ENCODE measurements at regions not wholly inside any gene's neighbourhood (a gene's known extent, or its start where the extent isn't known, plus 50 kb on each side); places are given as distances from the start of the nearest gene placed in this dataset.
"Not testable (repeated sequence)": the region's sequence is repeated elsewhere in the genome, so short reads cannot be mapped to it uniquely, and the experiment has no call there.

- no peak for DNase-seq
Measured at GRCh38 chr4:171524903-171525302, 288.3 kb upstream of the GALNTL6 start.

- no peak for DNase-seq
Measured at GRCh38 chr4:171521726-171522125, 291.5 kb upstream of the GALNTL6 start.

GRCh38 chr4:171519457-171519856, 293.7 kb upstream of the GALNTL6 start:
- no peak for DNase-seq

- DNase-seq: no peak
Measured at GRCh38 chr4:171517883-171518282, 295.3 kb upstream of the GALNTL6 start.

GRCh38 chr4:171516694-171517093, 296.5 kb upstream of the GALNTL6 start:
- no peak for DNase-seq

- DNase-seq: no peak
Measured at GRCh38 chr4:171484681-171485080, 328.5 kb upstream of the GALNTL6 start.

GRCh38 chr4:171478181-171478580, 335.0 kb upstream of the GALNTL6 start:
- DNase-seq: no peak

GRCh38 chr4:171475111-171475510, 338.1 kb upstream of the GALNTL6 start:
- not testable (repeated sequence) for DNase-seq

GRCh38 chr4:171473155-171473554, 340.0 kb upstream of the GALNTL6 start:
- DNase-seq: no peak

GRCh38 chr4:171472230-171472629, 341.0 kb upstream of the GALNTL6 start:
- no peak for DNase-seq

- DNase-seq: no peak
Measured at GRCh38 chr4:171464499-171464898, 348.7 kb upstream of the GALNTL6 start.

- no peak for DNase-seq
Measured at GRCh38 chr4:171461191-171461590, 352.0 kb upstream of the GALNTL6 start.

- no peak for DNase-seq
Measured at GRCh38 chr4:171448919-171449481, 364.2 kb upstream of the GALNTL6 start.

GRCh38 chr4:171448358-171448757, 364.8 kb upstream of the GALNTL6 start:
- no peak for DNase-seq

- DNase-seq: no peak
Measured at GRCh38 chr4:171441300-171441941, 371.8 kb upstream of the GALNTL6 start.

GRCh38 chr4:171433674-171434073, 379.5 kb upstream of the GALNTL6 start:
- no peak for DNase-seq

- no peak for DNase-seq
Measured at GRCh38 chr4:171432536-171432935, 380.7 kb upstream of the GALNTL6 start.

GRCh38 chr4:171430495-171430894, 382.7 kb upstream of the GALNTL6 start:
- DNase-seq: no peak

GRCh38 chr4:171397175-171397574, 416.0 kb upstream of the GALNTL6 start:
- no peak for DNase-seq

- no peak for DNase-seq
Measured at GRCh38 chr4:171390626-171391025, 422.6 kb upstream of the GALNTL6 start.

GRCh38 chr4:171378323-171378722, 434.9 kb upstream of the GALNTL6 start:
- DNase-seq: no peak

GRCh38 chr4:171376724-171377123, 436.5 kb upstream of the GALNTL6 start:
- DNase-seq: no peak

GRCh38 chr4:171353535-171353934, 459.7 kb upstream of the GALNTL6 start:
- DNase-seq: no peak

- DNase-seq: no peak
Measured at GRCh38 chr4:171348090-171348489, 465.1 kb upstream of the GALNTL6 start.

- no peak for DNase-seq
Measured at GRCh38 chr4:171342646-171343045, 470.6 kb upstream of the GALNTL6 start.

Measured in right kidney (tissue), 1 donor.